Ascending aorta (tissue), 2 donors: ENCODE measurements at regions not wholly inside any gene's neighbourhood (a gene's known extent, or its start where the extent isn't known, plus 50 kb on each side); places are given as distances from the start of the nearest gene placed in this dataset.

Experiments used
- DNase-seq, 2 donors: peaks; one replicate each; pipeline ENCODE4 v3.0.0-alpha.2; 2019; ENCODE audit warnings: low spot score in 2 of 2
- H3K27ac ChIP-seq, 2 donors: fragments of 200-600 bp; sonication (generic); one replicate each; pipeline ENCODE4 v1.5.1; 2016 to 2017; ENCODE audit warnings: mild to moderate bottlenecking in 1 of 2
- H3K27me3 ChIP-seq: fragments of 200-600 bp; sonication (generic); one replicate; pipeline ENCODE4 v1.5.1; 2017
- H3K36me3 ChIP-seq, 2 donors: fragments of 200-600 bp; sonication (generic); one replicate each; pipeline ENCODE4 v1.5.1; 2016
- H3K4me1 ChIP-seq, 2 donors: fragments of 200-600 bp; sonication (generic); one replicate each; pipeline ENCODE4 v1.5.1; 2016 to 2017; ENCODE audit warnings: mild to moderate bottlenecking in 1 of 2
- H3K4me3 ChIP-seq, 2 donors: fragments of 200-600 bp; sonication (generic); one replicate each; pipeline ENCODE4 v1.5.1; 2016 to 2017; ENCODE audit warnings: mild to moderate bottlenecking in 1 of 2
- H3K9me3 ChIP-seq, 2 donors: fragments of 200-600 bp; sonication (generic); one replicate each; pipeline ENCODE4 v1.5.1; 2016
- intact Hi-C: fragments of 100-400 bp; cut with DNase I; formaldehyde crosslinking; loops from one replicate; pipeline ENCODE4 v1.15.1; 2023
- TF ChIP-seq, protein P1 (sequence below), 3 experiments: fragments of 200-600 bp in 2 of 3; fragments of 450-650 bp in 1 of 3; sonication (generic) in 2 of 3; IDR thresholded peaks; one replicate each; pipeline ENCODE4 v1.5.1; 2016 to 2019; ENCODE audit warnings: antibody characterized with exemption in 3 of 3, mild to moderate bottlenecking in 1 of 3, moderate library complexity in 1 of 3

DNA sequence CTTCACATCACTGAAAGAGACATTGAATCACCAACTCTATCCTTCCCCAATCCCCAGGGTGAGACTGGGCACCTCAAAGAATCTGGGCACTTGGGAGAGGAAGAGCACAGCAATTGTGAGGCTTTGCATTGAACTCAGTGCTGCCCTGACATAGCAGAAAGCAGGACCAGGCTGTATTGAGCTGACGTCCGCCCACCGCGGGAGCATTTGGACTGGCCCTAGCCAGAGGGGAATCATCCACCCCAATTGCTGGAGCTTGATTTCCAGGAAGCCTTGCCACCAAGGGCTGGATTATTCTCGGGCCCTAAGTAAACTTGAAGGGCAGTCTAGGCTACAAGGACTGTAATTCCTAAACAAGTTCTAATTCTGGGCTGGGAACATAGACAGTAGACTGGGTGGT is 416.3 kb upstream of the PHF14 start:
- Histone ChIP-seq H3K4me1 (no peaks in the 10 kb centered on the region), H3K27me3 (no peaks in the 10 kb centered on the region), H3K9me3 (no peaks in the 10 kb centered on the region), H3K36me3 (no peaks in the 10 kb centered on the region), H3K4me3 (no peak overlapping the region), H3K27ac (no peak overlapping the region)
- intact Hi-C loops, result no loop called here
- TF ChIP-seq, protein P1, sequence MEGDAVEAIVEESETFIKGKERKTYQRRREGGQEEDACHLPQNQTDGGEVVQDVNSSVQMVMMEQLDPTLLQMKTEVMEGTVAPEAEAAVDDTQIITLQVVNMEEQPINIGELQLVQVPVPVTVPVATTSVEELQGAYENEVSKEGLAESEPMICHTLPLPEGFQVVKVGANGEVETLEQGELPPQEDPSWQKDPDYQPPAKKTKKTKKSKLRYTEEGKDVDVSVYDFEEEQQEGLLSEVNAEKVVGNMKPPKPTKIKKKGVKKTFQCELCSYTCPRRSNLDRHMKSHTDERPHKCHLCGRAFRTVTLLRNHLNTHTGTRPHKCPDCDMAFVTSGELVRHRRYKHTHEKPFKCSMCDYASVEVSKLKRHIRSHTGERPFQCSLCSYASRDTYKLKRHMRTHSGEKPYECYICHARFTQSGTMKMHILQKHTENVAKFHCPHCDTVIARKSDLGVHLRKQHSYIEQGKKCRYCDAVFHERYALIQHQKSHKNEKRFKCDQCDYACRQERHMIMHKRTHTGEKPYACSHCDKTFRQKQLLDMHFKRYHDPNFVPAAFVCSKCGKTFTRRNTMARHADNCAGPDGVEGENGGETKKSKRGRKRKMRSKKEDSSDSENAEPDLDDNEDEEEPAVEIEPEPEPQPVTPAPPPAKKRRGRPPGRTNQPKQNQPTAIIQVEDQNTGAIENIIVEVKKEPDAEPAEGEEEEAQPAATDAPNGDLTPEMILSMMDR (IDR thresholded peaks at IDR 0.05), result no peak
- DNase-seq, result no peak

DNA sequence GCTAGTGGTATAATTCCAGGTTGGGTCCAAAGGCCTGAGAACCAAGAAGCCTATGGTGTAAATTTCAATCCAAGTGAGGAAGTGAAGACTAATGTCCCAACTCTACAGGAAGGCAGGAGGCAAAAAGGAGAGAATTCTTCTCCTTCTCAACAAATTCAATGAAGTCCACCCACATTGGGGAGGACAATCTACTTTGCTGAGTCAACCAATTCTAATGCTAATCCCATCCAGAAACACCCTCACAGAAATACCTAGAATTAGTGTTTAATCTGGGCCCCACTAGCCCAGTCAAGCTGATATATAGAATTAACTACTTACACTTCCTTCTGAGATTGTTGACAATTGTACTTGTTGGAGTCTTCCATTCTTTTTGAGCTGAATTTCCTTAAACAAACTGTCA is 413.2 kb upstream of the PHF14 start:
- H3K4me1 ChIP-seq, result no peaks in the 10 kb centered on the region
- intact Hi-C loops, result no loop called here
- no peaks in the 10 kb centered on the region for H3K9me3 ChIP-seq
- no peaks in the 10 kb centered on the region for H3K36me3 ChIP-seq
- DNase-seq, result no peak
- no peak overlapping the region for H3K27ac ChIP-seq
- TF ChIP-seq, protein P1 (IDR thresholded peaks at IDR 0.05), result no peak
- no peaks in the 10 kb centered on the region for H3K27me3 ChIP-seq
- H3K4me3 ChIP-seq, result no peak overlapping the region

DNA sequence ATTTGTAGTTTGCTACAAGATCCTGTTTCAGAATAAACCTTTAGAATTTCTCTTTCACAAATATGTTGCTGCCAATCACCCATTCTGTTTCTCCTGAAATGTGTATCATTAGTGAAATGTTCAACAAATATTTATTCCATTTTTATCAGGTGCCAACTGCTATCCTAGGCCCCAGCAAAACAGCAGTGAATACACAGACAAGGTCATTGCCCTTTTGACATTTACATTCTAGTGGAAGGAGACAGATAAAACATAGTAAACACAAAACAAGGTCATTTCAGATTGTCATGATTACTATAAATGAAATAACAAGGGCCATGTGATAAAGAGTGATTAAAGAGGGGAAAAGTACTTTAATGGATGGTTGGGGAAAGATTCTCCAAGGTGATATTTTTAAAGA is 404.8 kb upstream of the PHF14 start:
- Histone ChIP-seq H3K27ac (no peak overlapping the region), H3K36me3 (no peaks in the 10 kb centered on the region), H3K4me3 (no peak overlapping the region), H3K27me3 (no peaks in the 10 kb centered on the region), H3K4me1 (no peaks in the 10 kb centered on the region), H3K9me3 (no peaks in the 10 kb centered on the region)
- intact Hi-C loops, result no loop called here
- TF ChIP-seq, protein P1 (IDR thresholded peaks at IDR 0.05), result no peak
- no peak for DNase-seq

DNA sequence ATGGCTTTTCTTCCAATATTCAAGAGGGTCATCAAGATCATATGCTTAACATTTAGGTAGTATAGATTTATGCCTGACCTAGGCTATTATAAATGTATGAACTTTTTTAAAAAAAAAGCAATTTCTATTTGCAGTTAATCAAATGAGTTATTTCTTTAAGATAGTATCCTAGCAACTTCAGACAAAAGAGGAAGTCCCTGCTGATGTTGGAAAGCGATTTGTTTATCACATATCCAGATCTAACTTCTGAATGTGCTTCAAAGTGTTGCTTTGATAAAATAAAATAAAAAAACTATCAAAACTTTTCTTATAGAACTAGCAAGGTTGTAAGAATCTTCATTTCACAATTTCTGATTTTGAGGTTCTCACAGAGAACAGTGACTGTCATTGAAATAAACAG is 401.9 kb upstream of the PHF14 start:
- no peaks in the 10 kb centered on the region for H3K4me1 ChIP-seq
- intact Hi-C loops, result no loop called here
- H3K4me3 ChIP-seq, result no peak overlapping the region
- no peaks in the 10 kb centered on the region for H3K27me3 ChIP-seq
- TF ChIP-seq, protein P1 (IDR thresholded peaks at IDR 0.05), result no peak
- H3K36me3 ChIP-seq, result no peaks in the 10 kb centered on the region
- H3K27ac ChIP-seq, result no peak overlapping the region
- no peak for DNase-seq
- no peaks in the 10 kb centered on the region for H3K9me3 ChIP-seq

DNA sequence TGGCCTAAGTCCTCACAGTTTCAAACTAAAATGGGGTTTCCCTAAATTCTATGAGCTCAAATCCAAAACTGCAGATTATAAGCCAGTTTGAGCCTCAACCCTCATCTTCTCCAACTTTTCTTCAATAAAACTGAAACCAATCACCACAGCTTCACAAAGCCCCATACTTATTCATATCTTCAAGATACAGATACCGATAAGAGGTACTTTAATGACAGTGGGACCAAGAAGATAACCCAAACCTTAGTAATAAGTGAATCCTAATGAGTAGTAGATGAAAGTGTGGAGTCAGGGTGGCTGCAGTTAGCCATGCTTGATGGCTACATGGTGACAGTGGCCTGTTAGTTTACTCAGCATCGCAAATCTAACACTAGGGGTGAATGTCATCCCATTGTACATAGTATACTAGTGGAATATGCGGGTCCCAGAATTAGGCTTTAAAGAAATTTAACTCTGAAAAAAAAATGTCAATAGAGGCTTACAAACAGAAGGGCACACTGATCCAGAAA is 395.8 kb upstream of the PHF14 start:
- Histone ChIP-seq H3K36me3 (no peaks in the 10 kb centered on the region), H3K4me3 (no peak overlapping the region), H3K27me3 (no peaks in the 10 kb centered on the region), H3K9me3 (no peaks in the 10 kb centered on the region), H3K27ac (no peak overlapping the region), H3K4me1 (no peaks in the 10 kb centered on the region)
- TF ChIP-seq, protein P1 (IDR thresholded peaks at IDR 0.05), result no peak
- intact Hi-C loops, result no loop called here
- no peak for DNase-seq

DNA sequence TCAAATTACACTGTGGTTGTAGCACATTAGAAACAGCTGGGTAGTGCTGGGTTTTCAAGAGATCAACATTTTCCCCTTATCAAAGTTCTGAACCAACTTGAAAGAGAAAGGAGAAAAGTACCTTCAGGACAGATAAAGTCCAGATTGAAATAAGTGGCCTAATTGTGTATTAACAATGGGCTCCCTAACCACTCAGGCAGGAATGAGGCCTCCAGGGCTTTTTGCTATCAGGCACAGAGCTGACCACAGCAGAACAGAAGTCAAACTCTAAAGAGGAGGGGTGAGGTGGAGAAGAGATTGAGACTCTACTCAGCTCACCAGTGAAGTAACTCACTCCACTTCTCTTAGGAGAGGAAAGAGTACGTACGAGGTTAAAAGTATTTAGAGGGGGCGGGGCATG is 394.1 kb upstream of the PHF14 start:
- Histone ChIP-seq H3K36me3 (no peaks in the 10 kb centered on the region), H3K27ac (no peak overlapping the region), H3K9me3 (no peaks in the 10 kb centered on the region), H3K27me3 (no peaks in the 10 kb centered on the region), H3K4me3 (no peak overlapping the region), H3K4me1 (no peaks in the 10 kb centered on the region)
- intact Hi-C loops, result no loop called here
- TF ChIP-seq, protein P1 (IDR thresholded peaks at IDR 0.05), result no peak
- no peak for DNase-seq
